ENCODE measurements at regions not wholly inside any gene's neighbourhood (a gene's known extent, or its start where the extent isn't known, plus 50 kb on each side); places are given as distances from the start of the nearest gene placed in this dataset.

GRCh38 chr1:68889471-68889870 lies 392.6 kb upstream of the DEPDC1 start:
- no peak overlapping the region for H3K27ac ChIP-seq
- H3K9me3 ChIP-seq (ENCODE audit: low read depth), result no peaks in the 10 kb centered on the region
- no peak for DNase-seq (ENCODE audit: low read depth in 1 of 2, low spot score in 1 of 2)
- no peaks in the 10 kb centered on the region for H3K36me3 ChIP-seq
- no peaks in the 10 kb centered on the region for H3K4me1 ChIP-seq (ENCODE audit: low read depth)
- no peak for TF ChIP-seq CTCF (IDR thresholded peaks at IDR 0.05; ENCODE audit: low read depth, low read length)
- no peak overlapping the region for H3K4me3 ChIP-seq
- H3K27me3 ChIP-seq, result no peaks in the 10 kb centered on the region

- no peaks in the 10 kb centered on the region for H3K27me3 ChIP-seq
- no peaks in the 10 kb centered on the region for H3K36me3 ChIP-seq
- no peak overlapping the region for H3K4me3 ChIP-seq
- no peak for TF ChIP-seq CTCF (IDR thresholded peaks at IDR 0.05; ENCODE audit: low read depth, low read length)
- DNase-seq (ENCODE audit: low read depth in 1 of 2, low spot score in 1 of 2), result no peak
- no peaks in the 10 kb centered on the region for H3K4me1 ChIP-seq (ENCODE audit: low read depth)
- H3K9me3 ChIP-seq (ENCODE audit: low read depth), result no peaks in the 10 kb centered on the region
- no peak overlapping the region for H3K27ac ChIP-seq
Measured at GRCh38 chr1:68890736-68891135, 393.9 kb upstream of the DEPDC1 start.

GRCh38 chr1:68904477-68904876 lies 407.6 kb upstream of the DEPDC1 start:
- peak in 1 of 2 donors; percentile 54 for DNase-seq (ENCODE audit: low read depth in 1 of 2, low spot score in 1 of 2)
- no peaks in the 10 kb centered on the region for H3K36me3 ChIP-seq

GRCh38 chr1:68906431-68906830 lies 409.5 kb upstream of the DEPDC1 start:
- Histone ChIP-seq H3K27me3 (no peaks in the 10 kb centered on the region), H3K36me3 (no peaks in the 10 kb centered on the region), H3K27ac (no peak overlapping the region), H3K9me3 (ENCODE audit: low read depth) (no peaks in the 10 kb centered on the region), H3K4me1 (ENCODE audit: low read depth) (no peaks in the 10 kb centered on the region), H3K4me3 (no peak overlapping the region)
- DNase-seq (ENCODE audit: low read depth in 1 of 2, low spot score in 1 of 2), result no peak
- TF ChIP-seq CTCF (IDR thresholded peaks at IDR 0.05; ENCODE audit: low read depth, low read length), result no peak

More at GRCh38 chr1:68904477-68904876, 407.6 kb upstream of the DEPDC1 start:
- no peaks in the 10 kb centered on the region for H3K4me1 ChIP-seq (ENCODE audit: low read depth)
- no peak for TF ChIP-seq CTCF (IDR thresholded peaks at IDR 0.05; ENCODE audit: low read depth, low read length)
- no peaks in the 10 kb centered on the region for H3K9me3 ChIP-seq (ENCODE audit: low read depth)
- no peak overlapping the region for H3K4me3 ChIP-seq
- H3K27me3 ChIP-seq, result no peaks in the 10 kb centered on the region
- H3K27ac ChIP-seq, result no peak overlapping the region

GRCh38 chr1:68907491-68907890 lies 410.6 kb upstream of the DEPDC1 start:
- Histone ChIP-seq H3K4me3 (no peak overlapping the region), H3K27me3 (no peaks in the 10 kb centered on the region), H3K27ac (no peak overlapping the region), H3K36me3 (no peaks in the 10 kb centered on the region), H3K4me1 (ENCODE audit: low read depth) (no peaks in the 10 kb centered on the region), H3K9me3 (ENCODE audit: low read depth) (no peaks in the 10 kb centered on the region)
- no peak for TF ChIP-seq CTCF (IDR thresholded peaks at IDR 0.05; ENCODE audit: low read depth, low read length)
- DNase-seq (ENCODE audit: low read depth in 1 of 2, low spot score in 1 of 2), result no peak

GRCh38 chr1:68908316-68908715 lies 411.4 kb upstream of the DEPDC1 start:
- no peaks in the 10 kb centered on the region for H3K9me3 ChIP-seq (ENCODE audit: low read depth)
- no peak overlapping the region for H3K27ac ChIP-seq
- no peaks in the 10 kb centered on the region for H3K27me3 ChIP-seq
- H3K4me1 ChIP-seq (ENCODE audit: low read depth), result no peaks in the 10 kb centered on the region
- H3K4me3 ChIP-seq, result no peak overlapping the region
- no peak for TF ChIP-seq CTCF (IDR thresholded peaks at IDR 0.05; ENCODE audit: low read depth, low read length)
- no peaks in the 10 kb centered on the region for H3K36me3 ChIP-seq
- no peak for DNase-seq (ENCODE audit: low read depth in 1 of 2, low spot score in 1 of 2)

All from cardiac muscle cell (in vitro differentiated cells and primary cell).